NB4 (cell line): ENCODE measurements at regions not wholly inside any gene's neighbourhood (a gene's known extent, or its start where the extent isn't known, plus 50 kb on each side); places are given as distances from the start of the nearest gene placed in this dataset.

ENCODE experiments used
- DNase-seq: peaks from one replicate; pipeline ENCODE4 v3.0.0; 2010; ENCODE audit warnings: low read depth
- H3K4me3 ChIP-seq: one replicate; pipeline ENCODE4 v1.5.1; 2011; ENCODE audit warnings: mild to moderate bottlenecking, low read depth, low read length, moderate library complexity
- CTCF ChIP-seq: IDR thresholded peaks from one replicate; pipeline ENCODE4 v1.5.1; 2012; ENCODE audit warnings: low read depth, low read length
- MAX ChIP-seq: IDR thresholded peaks from 2 replicates; pipeline ENCODE4 v1.6.1; 2011; ENCODE audit warnings: low read depth, low read length
- MYC ChIP-seq: IDR thresholded peaks from 2 replicates; pipeline ENCODE4 v1.6.1; 2011; ENCODE audit warnings: low read depth, low read length
- POLR2A ChIP-seq: IDR thresholded peaks from 2 replicates; pipeline ENCODE4 v1.6.1; 2011; ENCODE audit warnings: mild to moderate bottlenecking; ENCODE audit not compliant: insufficient read length; ENCODE audit errors: extremely low read depth

GRCh38 chr5:71953866-71954265 lies 153.4 kb upstream of the MAP1B start:
- no peak overlapping the region for H3K4me3 ChIP-seq
- TF ChIP-seq MYC (no peak), POLR2A (no peak)

GRCh38 chr5:71954329-71954728 lies 152.9 kb upstream of the MAP1B start:
- no peak for DNase-seq
- no peak for TF ChIP-seq MAX
- TF ChIP-seq MYC, result no peak
- TF ChIP-seq POLR2A, result no peak
- TF ChIP-seq CTCF, result no peak
- H3K4me3 ChIP-seq, result no peak overlapping the region

More at GRCh38 chr5:71953866-71954265, 153.4 kb upstream of the MAP1B start:
- DNase-seq, result no peak

- no peak for DNase-seq
- TF ChIP-seq POLR2A (no peak), MAX (no peak), CTCF (no peak), MYC (no peak)
Measured at GRCh38 chr5:71955723-71956122, 151.6 kb upstream of the MAP1B start.

GRCh38 chr5:71957292-71957898 lies 149.9 kb upstream of the MAP1B start:
- H3K4me3 ChIP-seq, result no peak overlapping the region
- no peak for TF ChIP-seq MYC
- no peak for TF ChIP-seq MAX
- TF ChIP-seq POLR2A, result no peak
- no peak for TF ChIP-seq CTCF
- no peak for DNase-seq

More at GRCh38 chr5:71955723-71956122, 151.6 kb upstream of the MAP1B start:
- H3K4me3 ChIP-seq, result no peak overlapping the region

- no peak for DNase-seq
- no peak overlapping the region for H3K4me3 ChIP-seq
- TF ChIP-seq CTCF, result no peak
- no peak for TF ChIP-seq POLR2A
- TF ChIP-seq MYC, result no peak
- TF ChIP-seq MAX, result no peak
Measured at GRCh38 chr5:71960195-71960594, 147.1 kb upstream of the MAP1B start.

- no peak for DNase-seq
- no peak for TF ChIP-seq MAX
- no peak for TF ChIP-seq CTCF
- H3K4me3 ChIP-seq, result no peak overlapping the region
Measured at GRCh38 chr5:71961786-71962185, 145.5 kb upstream of the MAP1B start.
